GM12864 (cell line): ENCODE measurements at regions not wholly inside any gene's neighbourhood (a gene's known extent, or its start where the extent isn't known, plus 50 kb on each side); places are given as distances from the start of the nearest gene placed in this dataset.

Experiments
- DNase-seq: peaks from one replicate; pipeline ENCODE4 v3.0.0-alpha.2; 2011; ENCODE audit warnings: low read depth
- H3K4me3 ChIP-seq: 2 replicates; pipeline ENCODE4 v1.5.1; 2011; ENCODE audit warnings: mild to moderate bottlenecking, low read depth, low read length, control low read depth
- TF ChIP-seq, protein P1 (sequence below): IDR thresholded peaks from 2 replicates; pipeline ENCODE4 v1.5.1; 2011; ENCODE audit warnings: low read depth, mild to moderate bottlenecking, moderate library complexity, low read length, control low read depth, inconsistent platforms; ENCODE audit errors: missing control alignments

DNA sequence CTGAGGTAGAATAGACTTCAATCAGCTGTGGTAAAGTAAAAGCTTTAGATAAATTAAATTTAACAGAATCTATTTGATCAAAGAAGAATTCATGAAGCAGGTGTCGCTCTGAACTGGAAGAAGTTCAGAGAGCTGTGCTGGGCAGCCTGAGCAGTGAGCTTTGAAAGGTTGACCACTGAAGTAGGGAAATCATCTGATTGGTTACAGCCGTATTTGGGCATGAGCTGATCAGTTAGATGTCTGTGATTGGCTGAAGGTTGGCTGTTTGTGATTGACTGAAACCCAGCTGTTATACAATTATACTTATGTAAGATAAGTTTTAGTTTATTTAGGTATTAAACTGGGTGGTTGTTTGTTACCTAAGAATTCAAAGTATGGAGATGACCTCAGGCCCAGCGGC, 1174.6 kb downstream of the CDH9 start:
- TF ChIP-seq, protein P1, sequence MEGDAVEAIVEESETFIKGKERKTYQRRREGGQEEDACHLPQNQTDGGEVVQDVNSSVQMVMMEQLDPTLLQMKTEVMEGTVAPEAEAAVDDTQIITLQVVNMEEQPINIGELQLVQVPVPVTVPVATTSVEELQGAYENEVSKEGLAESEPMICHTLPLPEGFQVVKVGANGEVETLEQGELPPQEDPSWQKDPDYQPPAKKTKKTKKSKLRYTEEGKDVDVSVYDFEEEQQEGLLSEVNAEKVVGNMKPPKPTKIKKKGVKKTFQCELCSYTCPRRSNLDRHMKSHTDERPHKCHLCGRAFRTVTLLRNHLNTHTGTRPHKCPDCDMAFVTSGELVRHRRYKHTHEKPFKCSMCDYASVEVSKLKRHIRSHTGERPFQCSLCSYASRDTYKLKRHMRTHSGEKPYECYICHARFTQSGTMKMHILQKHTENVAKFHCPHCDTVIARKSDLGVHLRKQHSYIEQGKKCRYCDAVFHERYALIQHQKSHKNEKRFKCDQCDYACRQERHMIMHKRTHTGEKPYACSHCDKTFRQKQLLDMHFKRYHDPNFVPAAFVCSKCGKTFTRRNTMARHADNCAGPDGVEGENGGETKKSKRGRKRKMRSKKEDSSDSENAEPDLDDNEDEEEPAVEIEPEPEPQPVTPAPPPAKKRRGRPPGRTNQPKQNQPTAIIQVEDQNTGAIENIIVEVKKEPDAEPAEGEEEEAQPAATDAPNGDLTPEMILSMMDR = no peak
- no peak overlapping the region for H3K4me3 ChIP-seq
- no peak for DNase-seq

DNA sequence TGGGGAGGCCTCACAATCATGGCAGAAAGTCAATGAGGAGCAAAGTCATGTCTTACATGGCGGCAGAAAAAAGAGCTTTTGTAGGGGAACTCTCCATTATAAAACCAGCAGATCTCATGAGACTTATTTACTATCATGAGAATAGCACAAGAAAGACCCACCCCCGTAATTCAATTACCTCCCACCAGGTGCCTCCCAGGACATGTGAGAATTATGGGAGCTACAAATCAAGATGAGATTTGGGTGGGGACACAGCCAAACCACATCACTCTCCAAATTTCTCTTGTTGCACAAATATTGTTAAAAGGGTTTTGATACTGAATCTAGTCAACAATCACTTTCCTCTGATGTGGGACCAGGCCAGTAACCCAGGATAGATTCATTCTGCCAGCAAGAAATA, 1176.1 kb downstream of the CDH9 start:
- TF ChIP-seq, protein P1 = no peak
- H3K4me3 ChIP-seq = no peak overlapping the region
- DNase-seq = no peak

DNA sequence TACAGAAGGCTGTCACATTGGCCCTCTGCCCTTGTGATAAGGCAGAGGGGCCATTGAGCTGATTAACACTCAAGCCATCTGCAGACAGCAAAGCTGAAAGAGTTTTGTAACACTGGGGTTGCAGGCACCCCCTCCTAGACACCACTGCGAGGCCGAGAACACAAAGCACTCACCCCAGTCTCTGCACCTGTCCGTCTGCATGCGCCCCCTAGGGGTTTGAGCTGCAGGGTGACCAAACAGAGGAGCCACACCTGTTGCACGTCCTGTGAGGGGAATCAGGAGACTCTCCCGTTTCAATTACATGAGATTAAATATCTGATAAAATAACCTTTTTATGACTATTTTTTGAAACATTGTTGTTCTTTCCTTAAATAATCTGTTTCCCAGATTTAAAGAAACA, 1180.4 kb downstream of the CDH9 start:
- H3K4me3 ChIP-seq = no peak overlapping the region
- TF ChIP-seq, protein P1 = peak; percentile 4
- no peak for DNase-seq

DNA sequence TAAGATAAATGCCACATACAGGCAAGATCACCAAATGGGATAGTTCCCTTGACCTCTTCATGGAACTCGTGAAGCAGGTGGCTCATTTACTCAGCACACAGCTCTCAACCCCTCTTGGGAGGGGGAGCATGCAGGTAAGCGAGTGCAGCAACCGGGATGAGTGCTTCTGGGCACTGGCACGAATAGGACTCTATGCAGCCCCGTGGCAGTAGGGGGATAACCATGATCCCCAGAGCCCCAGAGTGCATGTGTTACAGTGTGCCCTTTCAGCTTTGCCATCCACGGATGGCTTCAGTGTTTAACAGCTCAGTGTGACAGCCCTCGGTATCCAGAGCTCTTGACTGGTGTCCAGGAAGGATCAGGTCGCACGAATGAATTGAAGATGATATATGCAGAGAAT, 1187.1 kb downstream of the CDH9 start:
- TF ChIP-seq, protein P1 = no peak
- DNase-seq = no peak
- H3K4me3 ChIP-seq = no peak overlapping the region

DNA sequence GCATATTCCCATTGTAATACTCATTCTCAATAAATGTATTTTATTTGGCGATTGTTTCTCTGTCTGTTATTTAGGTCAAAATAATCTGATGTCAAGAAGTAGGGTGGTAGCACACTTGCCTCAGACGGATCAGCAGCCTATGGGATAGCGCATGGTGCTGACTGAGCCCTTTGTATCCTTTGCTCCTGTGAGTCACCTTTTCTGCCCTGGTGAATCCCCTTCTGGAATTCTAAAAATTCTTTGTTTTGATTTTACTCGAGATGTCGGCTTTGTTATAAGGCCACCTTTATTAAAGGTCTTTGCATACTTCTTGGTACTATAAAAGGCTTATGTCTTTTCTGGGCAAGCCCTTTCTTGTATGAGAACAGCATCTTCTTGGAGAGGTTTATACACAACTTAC, 1187.8 kb downstream of the CDH9 start:
- DNase-seq = no peak
- TF ChIP-seq, protein P1 = no peak
- no peak overlapping the region for H3K4me3 ChIP-seq

DNA sequence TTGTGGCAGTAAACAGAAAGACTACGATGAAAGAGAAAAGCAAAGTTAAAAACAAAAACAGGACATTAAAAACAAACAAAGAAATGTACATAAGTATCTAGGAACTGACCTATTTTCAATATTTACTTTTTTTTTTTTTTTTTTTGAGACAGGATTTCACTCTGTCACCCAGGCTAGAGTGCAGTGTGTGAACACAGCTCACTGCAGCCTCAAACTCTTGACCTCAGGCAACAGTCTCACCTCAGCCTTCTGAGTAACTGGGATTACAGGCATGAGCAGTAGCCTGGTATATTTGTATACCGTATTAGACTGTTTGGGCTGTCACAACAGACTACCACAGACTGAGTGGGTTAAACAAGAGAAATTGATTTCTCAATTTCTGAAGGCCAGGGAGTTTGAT, 1189.1 kb downstream of the CDH9 start:
- no peak for DNase-seq
- H3K4me3 ChIP-seq = no peak overlapping the region
- TF ChIP-seq, protein P1 = no peak

DNA sequence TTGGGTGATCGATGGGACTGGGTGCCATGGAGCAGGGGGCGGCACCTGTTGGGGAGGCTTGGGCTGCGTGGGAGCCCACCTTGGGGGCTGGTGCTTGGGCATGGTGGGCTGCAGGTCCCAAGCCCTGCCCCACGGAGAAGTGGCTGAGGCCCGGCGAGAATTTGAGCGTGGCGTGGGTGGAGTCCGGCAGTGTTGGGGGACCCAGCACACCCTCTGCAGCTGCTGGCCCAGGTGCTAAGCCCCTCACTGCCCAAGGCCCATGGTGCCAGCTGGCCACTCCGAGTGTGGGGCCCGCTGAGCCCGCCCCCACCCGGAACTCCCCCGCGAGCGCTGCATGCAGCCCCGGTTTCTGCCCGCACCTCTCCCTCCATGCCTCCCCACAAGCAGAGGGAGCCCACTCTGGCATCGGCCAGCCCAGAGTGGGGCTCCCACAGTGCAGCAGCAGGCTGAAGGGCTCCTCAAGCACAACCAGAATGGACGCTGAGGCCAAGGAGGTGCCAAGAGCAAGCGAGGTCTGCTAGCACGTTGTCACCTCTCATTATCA, 1178.6 kb upstream of the CDH10 start:
- DNase-seq = no peak
- TF ChIP-seq, protein P1 = no peak

More for the DNA sequence above, 1178.6 kb upstream of the CDH10 start:
- H3K4me3 ChIP-seq = no peak overlapping the region
